ENCODE measurements at regions not wholly inside any gene's neighbourhood (a gene's known extent, or its start where the extent isn't known, plus 50 kb on each side); places are given as distances from the start of the nearest gene placed in this dataset.

- POLR2A ChIA-PET = no interaction called here
- no peak for ATAC-seq
- Histone ChIP-seq H3K4me1 (ENCODE audit: control insufficient read depth, insufficient read depth, low read length) (no peaks in the 10 kb centered on the region), H3K4me2 (ENCODE audit: control insufficient read depth, insufficient read depth) (no peak overlapping the region), H4K20me1 (ENCODE audit: control insufficient read depth, insufficient read depth) (no peaks in the 10 kb centered on the region), H3K27me3 (replicated peaks in 1 of 2; ENCODE audit: control insufficient read depth in 2 of 2, insufficient read depth in 2 of 2, low read length in 1 of 2) (no peaks in the 10 kb centered on the region), H3K36me3 (ENCODE audit: control insufficient read depth in 2 of 2, insufficient read depth in 2 of 2, low read length in 1 of 2) (no peaks in the 10 kb centered on the region), H3K27ac (ENCODE audit: control insufficient read depth, insufficient read depth) (no peak overlapping the region), H3K79me2 (ENCODE audit: control insufficient read depth, insufficient read depth, low read length) (no peaks in the 10 kb centered on the region), H2AFZ (ENCODE audit: control insufficient read depth, low read depth, low read length) (no peak overlapping the region), H3K9me3 (replicated peaks; ENCODE audit: control insufficient read depth, insufficient read depth, low read length) (no peaks in the 10 kb centered on the region), H3K4me3 (no peak overlapping the region), H3K9ac (ENCODE audit: control insufficient read depth, insufficient read depth, low read length) (no peak overlapping the region)
- no peak for DNase-seq (ENCODE audit: low read depth, low spot score)
- intact Hi-C loops (cut with micrococcal nuclease; ENCODE audit: unreplicated experiment) (no loop called here), in situ Hi-C loops (cut with MboI) (no loop called here)
- CTCF ChIA-PET = interaction anchor here (0.7 kb wide), 1 partner anchor 63 kb away, joined by 3 read pairs; no protein-coding TSS in a partner anchor
- 53% methylated on average over 5 of the region's 5 CpGs for WGBS (ENCODE audit: insufficient coverage, insufficient replicate concordance, low lambda C conversion rate, missing lambda C conversion rate)
- BruUV-seq (replicated peaks) = no TSS peak
- SMC1A ChIA-PET (ENCODE audit: uncharacterized antibody, unreplicated experiment) = no interaction called here
- RAD21 ChIA-PET (ENCODE audit: unreplicated experiment) = no interaction called here
- TF ChIP-seq PRDM15 (CRISPR knock-in tag; IDR thresholded peaks at IDR 0.05) (no peak), SKIL (IDR thresholded peaks at IDR 0.05; ENCODE audit: low read depth, poor library complexity, severe bottlenecking) (no peak), TARDBP (IDR thresholded peaks at IDR 0.05; ENCODE audit: borderline replicate concordance) (no peak), ATF3 (IDR thresholded peaks at IDR 0.05; ENCODE audit: borderline replicate concordance, extremely low read depth, low read depth, low read length) (no peak), RFX5 (IDR thresholded peaks at IDR 0.05; ENCODE audit: low read depth, low read length) (no peak), POLR2AphosphoS5 (IDR thresholded peaks at IDR 0.05; ENCODE audit: low read length) (no peak)
- FAIRE-seq = no peak
These were observed 89.5 kb upstream of the CALM2 start for GRCh38 chr2:47265751-47266231.

All from GM12878 (cell line).